ENCODE measurements at regions not wholly inside any gene's neighbourhood (a gene's known extent, or its start where the extent isn't known, plus 50 kb on each side); places are given as distances from the start of the nearest gene placed in this dataset.

- TF ChIP-seq EZH2phosphoT487 (IDR thresholded peaks at IDR 0.05; ENCODE audit: low read length) (no peak), CTCF (IDR thresholded peaks at IDR 0.05; ENCODE audit: low read length) (no peak), EZH2 (optimal IDR thresholded peaks at IDR 0.05; ENCODE audit: low read depth, low read length) (no peak)
- Histone ChIP-seq H3K9ac (ENCODE audit: low read length) (no peak overlapping the region), H4K20me1 (ENCODE audit: insufficient read depth, low read length) (no peaks in the 10 kb centered on the region), H3K9me2 (replicated peaks; ENCODE audit: insufficient read depth, low read length) (no peaks in the 10 kb centered on the region), H2AFZ (ENCODE audit: low read length) (no peak overlapping the region), H3K4me2 (ENCODE audit: low read depth, low read length) (no peak overlapping the region), H3K4me3 (ENCODE audit: low read length) (no peak overlapping the region), H3K79me2 (ENCODE audit: low read length) (no peaks in the 10 kb centered on the region), H3F3A (ENCODE audit: insufficient read depth, low read length) (no peaks in the 10 kb centered on the region), H3K36me3 (replicated peaks; ENCODE audit: insufficient read depth, low read length) (no peaks in the 10 kb centered on the region), H3K27me3 (replicated peaks; ENCODE audit: insufficient read depth, low read length) (no peaks in the 10 kb centered on the region), H3K9me3 (replicated peaks; ENCODE audit: insufficient read depth, low read length) (no peaks in the 10 kb centered on the region), H3K27ac (ENCODE audit: low read length) (no peak overlapping the region), H3K4me1 (ENCODE audit: low read length) (no peaks in the 10 kb centered on the region)
- no peak for DNase-seq
Measured at GRCh38 chr12:45654002-45654665, 75.4 kb upstream of the ARID2 start.

- Histone ChIP-seq H3K4me3 (ENCODE audit: low read length) (no peak overlapping the region), H3K4me2 (ENCODE audit: low read depth, low read length) (no peak overlapping the region), H3K4me1 (ENCODE audit: low read length) (no peaks in the 10 kb centered on the region), H3K79me2 (ENCODE audit: low read length) (no peaks in the 10 kb centered on the region), H3K27me3 (replicated peaks; ENCODE audit: insufficient read depth, low read length) (no peaks in the 10 kb centered on the region), H3K9me3 (replicated peaks; ENCODE audit: insufficient read depth, low read length) (no peaks in the 10 kb centered on the region), H3K36me3 (replicated peaks; ENCODE audit: insufficient read depth, low read length) (no peaks in the 10 kb centered on the region), H3F3A (ENCODE audit: insufficient read depth, low read length) (no peaks in the 10 kb centered on the region), H3K9me2 (replicated peaks; ENCODE audit: insufficient read depth, low read length) (no peaks in the 10 kb centered on the region), H2AFZ (ENCODE audit: low read length) (no peak overlapping the region), H3K9ac (ENCODE audit: low read length) (no peak overlapping the region), H4K20me1 (ENCODE audit: insufficient read depth, low read length) (no peaks in the 10 kb centered on the region), H3K27ac (ENCODE audit: low read length) (no peak overlapping the region)
- TF ChIP-seq EZH2 (optimal IDR thresholded peaks at IDR 0.05; ENCODE audit: low read depth, low read length): no peak
- no peak for TF ChIP-seq EZH2phosphoT487 (IDR thresholded peaks at IDR 0.05; ENCODE audit: low read length)
- TF ChIP-seq CTCF (IDR thresholded peaks at IDR 0.05; ENCODE audit: low read length): no peak
- DNase-seq: no peak
Measured at GRCh38 chr12:45655186-45655585, 74.3 kb upstream of the ARID2 start.

- H3F3A ChIP-seq (ENCODE audit: insufficient read depth, low read length): no peaks in the 10 kb centered on the region
- H3K27ac ChIP-seq (ENCODE audit: low read length): no peak overlapping the region
- no peaks in the 10 kb centered on the region for H3K36me3 ChIP-seq (replicated peaks; ENCODE audit: insufficient read depth, low read length)
- H2AFZ ChIP-seq (ENCODE audit: low read length): no peak overlapping the region
- H3K9ac ChIP-seq (ENCODE audit: low read length): no peak overlapping the region
- no peak for TF ChIP-seq EZH2 (optimal IDR thresholded peaks at IDR 0.05; ENCODE audit: low read depth, low read length)
- TF ChIP-seq EZH2phosphoT487 (IDR thresholded peaks at IDR 0.05; ENCODE audit: low read length): no peak
- no peak for TF ChIP-seq CTCF (IDR thresholded peaks at IDR 0.05; ENCODE audit: low read length)
- no peak overlapping the region for H3K4me2 ChIP-seq (ENCODE audit: low read depth, low read length)
- H3K9me3 ChIP-seq (replicated peaks; ENCODE audit: insufficient read depth, low read length): no peaks in the 10 kb centered on the region
- no peaks in the 10 kb centered on the region for H3K27me3 ChIP-seq (replicated peaks; ENCODE audit: insufficient read depth, low read length)
- H3K79me2 ChIP-seq (ENCODE audit: low read length): no peaks in the 10 kb centered on the region
- no peak for DNase-seq
- no peaks in the 10 kb centered on the region for H3K9me2 ChIP-seq (replicated peaks; ENCODE audit: insufficient read depth, low read length)
- H3K4me3 ChIP-seq (ENCODE audit: low read length): no peak overlapping the region
- H4K20me1 ChIP-seq (ENCODE audit: insufficient read depth, low read length): no peaks in the 10 kb centered on the region
- H3K4me1 ChIP-seq (ENCODE audit: low read length): no peaks in the 10 kb centered on the region
Measured at GRCh38 chr12:45655743-45656142, 73.8 kb upstream of the ARID2 start.

Measured in MM.1S (cell line).